SH-SY5Y (cell line): ENCODE measurements at regions not wholly inside any gene's neighbourhood (a gene's known extent, or its start where the extent isn't known, plus 50 kb on each side); places are given as distances from the start of the nearest gene placed in this dataset.

Experiments used
- GATA2 ChIP-seq: IDR thresholded peaks from 2 replicates; pipeline ENCODE4 v1.6.1; 2011; ENCODE audit warnings: mild to moderate bottlenecking, low read depth, low read length
- GATA3 ChIP-seq: IDR thresholded peaks from 2 replicates; pipeline ENCODE4 v1.6.1; 2011; ENCODE audit warnings: low read depth, mild to moderate bottlenecking, low read length, moderate library complexity

GRCh38 chr2:20540587-20541293, 93.9 kb downstream of the RHOB start:
- TF ChIP-seq GATA2 = no peak
- no peak for TF ChIP-seq GATA3
